AG04450 (cell line): ENCODE measurements at regions not wholly inside any gene's neighbourhood (a gene's known extent, or its start where the extent isn't known, plus 50 kb on each side); places are given as distances from the start of the nearest gene placed in this dataset.

Source experiments
- CTCF ChIA-PET: fragments of 300-600, 350-600 bp; formaldehyde crosslinking; extraction: SDS; loops from one replicate; lab custom pipeline; 2022; ENCODE audit warnings: antibody characterized with exemption, inconsistent platforms; lab: Charles Lee
- POLR2A ChIA-PET: fragments of 350-600 bp; formaldehyde crosslinking; extraction: SDS; loops from one replicate; lab custom pipeline; 2021; ENCODE audit warnings: antibody characterized with exemption, inconsistent platforms; lab: Yijun Ruan, JAX
- DNase-seq: peaks from one replicate; pipeline ENCODE4 v3.0.0-alpha.2; 2011; ENCODE audit warnings: low read depth, low spot score
- H3K27ac ChIP-seq: one replicate; pipeline ENCODE4 v1.5.1; 2012; ENCODE audit warnings: low read depth, low read length, control low read depth
- H3K27me3 ChIP-seq: one replicate; pipeline ENCODE4 v1.6.0; 2012; ENCODE audit warnings: low read length; ENCODE audit not compliant: control insufficient read depth, insufficient read depth
- H3K4me3 ChIP-seq: 2 replicates; pipeline ENCODE4 v1.5.1; 2011; ENCODE audit warnings: mild to moderate bottlenecking, low read depth, low read length, control low read depth
- H3K9me3 ChIP-seq: 2 replicates; pipeline ENCODE4 v1.5.1; 2012; ENCODE audit warnings: low read length; ENCODE audit not compliant: control insufficient read depth, insufficient read depth
- TF ChIP-seq, protein P1 (sequence below): IDR thresholded peaks from 2 replicates; pipeline ENCODE4 v1.5.1; 2011; ENCODE audit warnings: low read depth, low read length, control low read depth, inconsistent platforms

DNA sequence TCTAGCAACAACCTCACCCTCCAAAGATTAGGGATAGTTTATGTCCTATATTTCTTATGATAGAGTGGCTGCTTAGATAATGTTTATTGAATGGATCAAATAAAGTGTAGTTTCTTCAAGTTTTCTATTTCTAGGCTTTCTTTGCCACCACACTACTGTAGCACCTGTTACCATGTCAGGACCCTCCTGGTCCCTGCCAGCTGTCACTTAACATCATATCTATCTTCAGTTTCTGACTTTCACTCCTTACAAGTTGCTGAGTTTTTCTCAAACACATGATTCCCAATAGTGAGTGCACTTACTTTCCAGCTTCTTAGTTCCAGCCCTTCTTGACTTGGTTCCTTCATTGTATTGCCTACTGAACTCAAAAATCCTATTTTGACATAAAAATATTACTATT lies 593.9 kb upstream of the PITX2 start:
- no peak for DNase-seq
- POLR2A ChIA-PET, result no interaction called here
- TF ChIP-seq, protein P1, sequence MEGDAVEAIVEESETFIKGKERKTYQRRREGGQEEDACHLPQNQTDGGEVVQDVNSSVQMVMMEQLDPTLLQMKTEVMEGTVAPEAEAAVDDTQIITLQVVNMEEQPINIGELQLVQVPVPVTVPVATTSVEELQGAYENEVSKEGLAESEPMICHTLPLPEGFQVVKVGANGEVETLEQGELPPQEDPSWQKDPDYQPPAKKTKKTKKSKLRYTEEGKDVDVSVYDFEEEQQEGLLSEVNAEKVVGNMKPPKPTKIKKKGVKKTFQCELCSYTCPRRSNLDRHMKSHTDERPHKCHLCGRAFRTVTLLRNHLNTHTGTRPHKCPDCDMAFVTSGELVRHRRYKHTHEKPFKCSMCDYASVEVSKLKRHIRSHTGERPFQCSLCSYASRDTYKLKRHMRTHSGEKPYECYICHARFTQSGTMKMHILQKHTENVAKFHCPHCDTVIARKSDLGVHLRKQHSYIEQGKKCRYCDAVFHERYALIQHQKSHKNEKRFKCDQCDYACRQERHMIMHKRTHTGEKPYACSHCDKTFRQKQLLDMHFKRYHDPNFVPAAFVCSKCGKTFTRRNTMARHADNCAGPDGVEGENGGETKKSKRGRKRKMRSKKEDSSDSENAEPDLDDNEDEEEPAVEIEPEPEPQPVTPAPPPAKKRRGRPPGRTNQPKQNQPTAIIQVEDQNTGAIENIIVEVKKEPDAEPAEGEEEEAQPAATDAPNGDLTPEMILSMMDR, result no peak
- H3K27me3 ChIP-seq, result no peaks in the 10 kb centered on the region
- H3K27ac ChIP-seq, result no peak overlapping the region
- CTCF ChIA-PET, result no interaction called here
- no peak overlapping the region for H3K4me3 ChIP-seq
- H3K9me3 ChIP-seq, result no peaks in the 10 kb centered on the region

- CTCF ChIA-PET, result no interaction called here
- H3K27me3 ChIP-seq, result no peaks in the 10 kb centered on the region
- TF ChIP-seq, protein P1, result no peak
- POLR2A ChIA-PET, result no interaction called here
- no peak for DNase-seq
- H3K4me3 ChIP-seq, result no peak overlapping the region
- H3K27ac ChIP-seq, result no peak overlapping the region
- H3K9me3 ChIP-seq, result no peaks in the 10 kb centered on the region
These were observed 598.5 kb upstream of the PITX2 start for GRCh38 chr4:111221371-111221770.

- Histone ChIP-seq H3K4me3 (no peak overlapping the region), H3K27me3 (no peaks in the 10 kb centered on the region), H3K9me3 (no peaks in the 10 kb centered on the region; the same call in 1 of the 2 replicates), H3K27ac (no peak overlapping the region)
- ChIA-PET CTCF (no interaction called here), POLR2A (no interaction called here)
- no peak for DNase-seq
- TF ChIP-seq, protein P1, result no peak
These were observed 605.5 kb upstream of the PITX2 start for GRCh38 chr4:111228396-111228795.

DNA sequence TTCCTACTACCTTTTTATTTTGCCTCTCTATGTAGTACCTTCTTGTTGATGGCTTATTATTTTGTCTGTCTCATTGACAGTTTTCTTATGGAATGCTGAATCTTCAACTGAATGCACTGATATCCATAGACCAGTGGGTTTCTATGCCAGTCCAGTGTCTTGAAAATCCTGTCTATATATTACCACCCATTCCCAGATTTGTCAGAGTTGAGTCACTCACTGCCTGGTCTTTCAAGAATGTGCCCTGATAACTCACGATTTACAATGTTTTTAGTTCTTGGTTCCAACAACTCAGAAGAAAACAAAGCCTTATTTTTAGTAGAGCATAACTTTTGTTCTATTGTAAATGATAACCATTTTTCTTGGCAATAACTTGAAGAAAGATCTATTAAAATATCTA lies 606.0 kb upstream of the PITX2 start:
- DNase-seq, result no peak
- POLR2A ChIA-PET, result no interaction called here
- TF ChIP-seq, protein P1, result no peak
- H3K4me3 ChIP-seq, result no peak overlapping the region
- no peaks in the 10 kb centered on the region for H3K27me3 ChIP-seq
- no peaks in the 10 kb centered on the region; the same call in 1 of the 2 replicates for H3K9me3 ChIP-seq
- H3K27ac ChIP-seq, result no peak overlapping the region
- CTCF ChIA-PET, result no interaction called here

GRCh38 chr4:111230265-111230664 lies 607.4 kb upstream of the PITX2 start:
- Histone ChIP-seq H3K9me3 (no peaks in the 10 kb centered on the region; the same call in 1 of the 2 replicates), H3K4me3 (no peak overlapping the region)

More at GRCh38 chr4:111230265-111230664, 607.4 kb upstream of the PITX2 start:
- Histone ChIP-seq H3K27ac (no peak overlapping the region), H3K27me3 (no peaks in the 10 kb centered on the region)
- ChIA-PET CTCF (no interaction called here), POLR2A (no interaction called here)
- peak; percentile 7 for DNase-seq
- TF ChIP-seq, protein P1, result no peak
